SK-N-MC (cell line): ENCODE measurements at regions not wholly inside any gene's neighbourhood (a gene's known extent, or its start where the extent isn't known, plus 50 kb on each side); places are given as distances from the start of the nearest gene placed in this dataset.
"Not testable (repeated sequence)": the region's sequence is repeated elsewhere in the genome, so short reads cannot be mapped to it uniquely, and the experiment has no call there.

ENCODE experiments used
- DNase-seq: peaks from one replicate; pipeline ENCODE4 v3.0.0-alpha.2; 2011; ENCODE audit warnings: low read depth, low spot score
- H3K27ac ChIP-seq: fragments of 200-600 bp; sonication (generic); 2 replicates; pipeline ENCODE4 v1.5.1; 2016; ENCODE audit warnings: mixed run types
- H3K36me3 ChIP-seq: fragments of 200-600 bp; sonication (generic); 2 replicates; pipeline ENCODE4 v1.6.1; 2017; ENCODE audit warnings: antibody characterized with exemption, low read length, mixed read lengths; ENCODE audit not compliant: insufficient read depth
- H3K4me3 ChIP-seq: fragments of 200-600 bp; sonication (generic); 2 replicates; pipeline ENCODE4 v1.5.1; 2016
- H3K9ac ChIP-seq: fragments of 200-600 bp; sonication (generic); 2 replicates; pipeline ENCODE4 v1.8.0; 2017; ENCODE audit warnings: mixed run types, mixed read lengths; ENCODE audit not compliant: insufficient read length
- H3K9me3 ChIP-seq: fragments of 200-600 bp; sonication (generic); 2 replicates; pipeline ENCODE4 v1.6.1; 2017; ENCODE audit warnings: low read depth, mild to moderate bottlenecking, antibody characterized with exemption, low read length, moderate library complexity, mixed read lengths
- EZH2 ChIP-seq: fragments of 200-600 bp; sonication (generic); IDR thresholded peaks from one replicate; pipeline ENCODE4 v1.6.1; 2017; ENCODE audit warnings: antibody characterized with exemption
- FOXP2 ChIP-seq: optimal IDR thresholded peaks from 2 replicates; pipeline ENCODE3; 2011; ENCODE audit warnings: mild to moderate bottlenecking, moderate library complexity; ENCODE audit not compliant: insufficient read depth; ENCODE audit errors: extremely low read length, control extremely low read depth
- POLR2AphosphoS5 ChIP-seq: IDR thresholded peaks from 2 replicates; pipeline ENCODE4 v1.6.1; 2012; ENCODE audit warnings: mild to moderate bottlenecking, low read depth, low read length, borderline replicate concordance

DNA sequence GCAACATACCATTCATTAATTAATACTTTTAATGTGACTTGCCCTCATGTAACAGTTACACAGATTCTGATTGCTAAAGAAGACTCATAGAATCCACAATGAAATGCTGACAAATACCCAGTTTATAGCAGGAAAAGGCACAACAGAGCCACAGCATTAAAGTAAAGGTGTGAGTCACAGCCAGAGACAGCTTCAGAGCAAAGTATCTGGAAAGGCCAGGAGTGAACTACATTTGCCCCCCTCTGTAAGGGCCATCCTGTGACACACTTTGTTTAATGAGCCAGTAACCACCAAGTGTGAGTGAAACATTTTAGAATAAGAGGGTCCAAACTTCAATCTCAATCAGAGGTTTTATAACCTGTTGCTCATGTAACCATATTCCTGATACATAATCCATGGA, 133.8 kb upstream of the TACR3 start:
- Histone ChIP-seq H3K9ac (no peak overlapping the region), H3K9me3 (no peaks in the 10 kb centered on the region), H3K27ac (no peak overlapping the region), H3K4me3 (no peak overlapping the region), H3K36me3 (no peaks in the 10 kb centered on the region)
- DNase-seq = no peak
- TF ChIP-seq POLR2AphosphoS5 = no peak
- TF ChIP-seq FOXP2 = no peak
- TF ChIP-seq EZH2 = no peak

DNA sequence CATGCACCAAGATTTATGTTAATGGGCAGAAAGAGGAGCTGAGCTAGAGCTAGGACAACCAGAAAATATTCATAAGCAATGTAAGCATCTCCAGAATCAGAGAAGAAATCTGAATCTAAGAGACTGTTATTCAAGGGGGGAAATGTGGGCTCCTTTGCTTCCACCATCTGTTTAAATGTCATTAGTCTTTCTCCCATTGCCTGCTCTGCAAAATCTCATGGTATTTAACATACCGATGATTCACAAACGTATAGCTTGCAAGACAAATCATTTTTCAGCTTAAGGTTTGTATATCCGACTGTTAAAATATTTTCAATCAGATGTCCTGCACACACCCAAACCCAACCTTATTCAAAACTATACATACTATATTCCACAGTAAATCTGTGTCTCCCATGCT, 133.4 kb upstream of the TACR3 start:
- Histone ChIP-seq H3K36me3 (no peaks in the 10 kb centered on the region), H3K9me3 (no peaks in the 10 kb centered on the region), H3K4me3 (no peak overlapping the region), H3K27ac (no peak overlapping the region), H3K9ac (no peak overlapping the region)
- TF ChIP-seq FOXP2 = no peak
- no peak for TF ChIP-seq EZH2
- TF ChIP-seq POLR2AphosphoS5 = no peak
- no peak for DNase-seq

DNA sequence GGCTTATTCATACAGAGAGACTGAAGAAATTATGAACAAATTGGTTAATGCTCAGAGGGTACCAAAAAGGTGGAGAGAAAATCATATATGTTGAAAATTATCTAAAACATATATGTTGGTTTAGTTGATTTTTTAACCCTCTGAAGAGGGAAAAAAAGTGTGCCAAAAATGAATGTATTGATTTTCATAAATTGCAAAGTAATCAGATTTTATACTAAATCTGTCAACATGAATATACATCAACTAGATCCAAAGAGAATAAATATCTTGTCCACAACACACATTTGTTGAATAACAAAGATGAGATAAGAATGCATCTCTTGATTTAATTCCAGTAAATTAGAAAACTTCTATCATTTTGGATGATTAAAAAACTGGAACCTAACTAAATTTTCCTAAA, 125.3 kb upstream of the TACR3 start:
- no peak overlapping the region for H3K4me3 ChIP-seq
- H3K27ac ChIP-seq = no peak overlapping the region
- no peak for TF ChIP-seq POLR2AphosphoS5
- TF ChIP-seq FOXP2 = no peak
- no peak for TF ChIP-seq EZH2
- DNase-seq = no peak
- no peak overlapping the region for H3K9ac ChIP-seq
- H3K9me3 ChIP-seq = no peaks in the 10 kb centered on the region
- no peaks in the 10 kb centered on the region for H3K36me3 ChIP-seq

DNA sequence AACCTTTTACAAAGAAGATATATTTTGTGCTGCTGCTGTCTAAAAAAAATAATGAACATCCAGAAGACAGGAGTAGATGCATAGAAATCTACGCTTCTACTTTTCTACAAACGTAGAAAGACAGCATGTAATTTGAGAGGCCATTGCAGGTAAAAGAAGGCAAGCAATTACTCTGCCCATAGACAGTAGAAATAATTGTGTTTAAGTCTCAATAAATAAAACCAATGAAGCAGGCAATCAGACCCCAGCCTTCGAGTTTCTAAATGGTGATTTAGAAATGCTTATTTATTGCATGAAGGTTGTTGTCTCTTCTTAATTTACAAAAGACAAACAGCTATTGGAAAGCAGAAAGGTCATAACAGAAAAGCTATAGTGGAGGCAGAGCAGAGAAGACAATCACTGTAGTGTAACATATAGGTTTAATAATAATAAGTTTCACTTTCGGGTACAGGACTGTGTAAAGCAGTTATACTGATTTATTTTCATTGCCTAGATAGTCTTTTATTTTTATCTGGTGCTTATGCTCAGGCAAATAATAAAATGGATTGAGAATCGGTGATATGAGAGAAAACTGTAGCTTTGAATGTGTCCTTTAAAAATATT, 123.0 kb upstream of the TACR3 start:
- no peak for TF ChIP-seq EZH2
- TF ChIP-seq FOXP2 = no peak
- no peak for TF ChIP-seq POLR2AphosphoS5
- no peaks in the 10 kb centered on the region for H3K9me3 ChIP-seq
- no peak overlapping the region for H3K27ac ChIP-seq
- H3K36me3 ChIP-seq = no peaks in the 10 kb centered on the region
- no peak for DNase-seq
- no peak overlapping the region for H3K4me3 ChIP-seq
- H3K9ac ChIP-seq = no peak overlapping the region

DNA sequence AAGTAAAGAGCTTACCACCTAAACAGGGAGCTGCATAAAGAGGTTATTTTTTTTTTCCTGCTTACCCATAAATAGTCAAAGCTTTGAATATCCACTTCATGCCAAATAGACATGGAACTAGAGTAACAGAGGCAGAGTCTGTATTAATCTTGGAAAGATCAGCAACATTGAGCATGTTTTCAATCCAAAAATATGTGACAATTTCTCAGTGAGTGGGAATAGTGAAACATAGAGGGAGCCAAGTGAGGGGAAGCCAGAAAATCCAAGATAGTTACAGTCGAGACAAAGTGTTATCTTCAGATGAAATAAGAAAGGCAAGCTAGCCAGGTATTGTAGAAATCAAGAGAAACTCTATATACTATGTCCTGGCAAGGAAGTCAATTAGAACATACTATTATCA, 122.3 kb upstream of the TACR3 start:
- Histone ChIP-seq H3K9ac (no peak overlapping the region), H3K4me3 (no peak overlapping the region), H3K36me3 (no peaks in the 10 kb centered on the region), H3K9me3 (no peaks in the 10 kb centered on the region), H3K27ac (no peak overlapping the region)
- TF ChIP-seq FOXP2 (no peak), POLR2AphosphoS5 (no peak), EZH2 (no peak)
- no peak for DNase-seq

DNA sequence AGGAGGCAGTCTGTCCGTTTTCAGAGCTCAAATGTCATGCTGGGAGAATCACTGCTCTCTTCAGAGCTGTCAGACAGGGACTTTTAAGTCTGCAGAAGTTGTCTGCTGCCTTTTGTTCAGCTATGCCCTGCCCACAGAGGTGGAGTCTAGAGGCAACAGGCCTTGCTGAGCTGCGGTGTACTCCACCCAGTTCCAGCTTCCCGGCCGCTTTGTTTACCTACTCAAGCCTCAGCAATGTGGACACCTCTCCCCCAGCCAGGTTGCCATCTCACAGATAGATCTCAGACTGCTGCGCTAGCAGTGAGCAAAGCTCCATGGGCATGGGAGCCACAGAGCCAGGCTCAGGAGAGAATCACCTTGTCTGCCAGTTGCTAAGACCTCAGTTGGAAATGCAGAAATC, 90.5 kb upstream of the TACR3 start:
- H3K9me3 ChIP-seq, H3K9ac ChIP-seq, H3K36me3 ChIP-seq, H3K4me3 ChIP-seq, DNase-seq, H3K27ac ChIP-seq: not testable (repeated sequence)

DNA sequence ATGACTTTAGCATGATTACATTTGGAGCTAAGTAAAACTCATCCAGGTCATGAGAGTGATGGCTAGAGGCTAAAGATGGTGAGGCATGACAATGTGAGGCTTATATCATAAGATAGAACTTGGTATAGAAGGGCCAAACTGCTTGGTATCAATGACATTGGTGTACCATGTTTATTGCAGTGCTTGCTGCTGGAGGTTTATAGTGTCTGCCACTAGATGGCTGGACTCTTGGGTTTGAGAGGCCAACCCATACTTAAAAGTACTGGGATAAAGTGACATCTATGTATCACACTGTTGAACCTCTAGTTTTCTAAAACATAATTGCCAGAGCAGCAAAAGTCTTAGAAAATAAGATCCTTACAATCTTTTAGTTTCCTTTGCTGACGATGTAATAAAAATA, 83.0 kb upstream of the TACR3 start:
- no peaks in the 10 kb centered on the region; the same call in 1 of the 2 replicates for H3K36me3 ChIP-seq
- H3K9me3 ChIP-seq = peaks cover 11% of the 10 kb centered on the region; the same call in 1 of the 2 replicates
- H3K4me3 ChIP-seq = no peak overlapping the region
- H3K9ac ChIP-seq = no peak overlapping the region
- DNase-seq = no peak
- TF ChIP-seq FOXP2 (no peak), EZH2 (no peak), POLR2AphosphoS5 (no peak)
- H3K27ac ChIP-seq = no peak overlapping the region

DNA sequence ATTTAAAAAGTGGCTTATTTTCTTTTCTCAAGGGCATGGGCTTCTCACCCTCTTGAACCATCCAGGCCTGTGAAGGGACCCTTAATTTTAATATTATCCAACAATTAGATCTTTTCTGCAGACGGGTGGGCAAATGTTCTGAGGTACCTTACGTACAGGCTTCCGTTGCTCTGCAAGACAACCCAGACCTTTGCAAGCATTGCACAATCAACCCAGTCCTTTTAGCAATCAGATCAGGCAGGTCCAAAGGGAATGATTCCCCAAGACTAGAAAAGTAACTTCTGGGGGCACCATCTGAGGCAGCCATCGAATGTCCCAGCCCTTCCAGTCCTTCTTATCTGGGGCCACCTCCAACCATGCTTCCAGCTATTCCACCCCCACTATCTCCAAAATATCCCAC, 67.3 kb upstream of the TACR3 start:
- H3K9ac ChIP-seq = no peak overlapping the region
- no peak for TF ChIP-seq POLR2AphosphoS5
- TF ChIP-seq EZH2 = no peak
- TF ChIP-seq FOXP2 = no peak
- H3K4me3 ChIP-seq = no peak overlapping the region
- H3K36me3 ChIP-seq = no peaks in the 10 kb centered on the region
- no peak for DNase-seq
- H3K9me3 ChIP-seq = peaks cover 4% of the 10 kb centered on the region; the same call in 1 of the 2 replicates
- no peak overlapping the region for H3K27ac ChIP-seq

DNA sequence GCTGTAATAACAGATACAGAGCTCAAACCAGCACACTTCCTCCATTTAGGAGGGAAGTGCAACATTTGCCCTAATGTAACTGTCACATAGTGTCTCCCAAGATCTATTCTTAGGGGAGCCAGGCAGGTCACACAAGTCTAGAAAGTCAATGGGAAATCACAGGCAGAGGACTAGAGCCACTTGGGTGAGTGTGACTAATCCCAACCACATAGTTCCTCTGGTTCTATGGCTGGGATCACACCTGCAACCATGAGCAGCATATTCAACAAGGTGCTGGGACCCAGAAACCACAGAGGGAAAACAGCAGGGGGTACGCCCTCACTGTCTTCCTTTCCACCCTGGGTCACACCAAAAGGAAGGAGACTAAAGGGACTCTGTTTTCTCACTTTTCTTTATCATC, 66.8 kb upstream of the TACR3 start:
- no peak for DNase-seq
- peaks cover 4% of the 10 kb centered on the region; the same call in 1 of the 2 replicates for H3K9me3 ChIP-seq
- H3K27ac ChIP-seq = no peak overlapping the region
- no peak overlapping the region for H3K4me3 ChIP-seq
- TF ChIP-seq FOXP2 (no peak), POLR2AphosphoS5 (no peak), EZH2 (no peak)
- no peak overlapping the region for H3K9ac ChIP-seq
- no peaks in the 10 kb centered on the region for H3K36me3 ChIP-seq
